SK-N-MC (cell line): ENCODE measurements at regions not wholly inside any gene's neighbourhood (a gene's known extent, or its start where the extent isn't known, plus 50 kb on each side); places are given as distances from the start of the nearest gene placed in this dataset.

Source experiments
- DNase-seq: peaks from one replicate; pipeline ENCODE4 v3.0.0-alpha.2; 2011; ENCODE audit warnings: low read depth, low spot score
- H3K27ac ChIP-seq: fragments of 200-600 bp; sonication (generic); 2 replicates; pipeline ENCODE4 v1.5.1; 2016; ENCODE audit warnings: mixed run types
- H3K36me3 ChIP-seq: fragments of 200-600 bp; sonication (generic); 2 replicates; pipeline ENCODE4 v1.6.1; 2017; ENCODE audit warnings: antibody characterized with exemption, low read length, mixed read lengths; ENCODE audit not compliant: insufficient read depth
- H3K4me3 ChIP-seq: fragments of 200-600 bp; sonication (generic); 2 replicates; pipeline ENCODE4 v1.5.1; 2016
- H3K9ac ChIP-seq: fragments of 200-600 bp; sonication (generic); 2 replicates; pipeline ENCODE4 v1.8.0; 2017; ENCODE audit warnings: mixed run types, mixed read lengths; ENCODE audit not compliant: insufficient read length
- H3K9me3 ChIP-seq: fragments of 200-600 bp; sonication (generic); 2 replicates; pipeline ENCODE4 v1.6.1; 2017; ENCODE audit warnings: low read depth, mild to moderate bottlenecking, antibody characterized with exemption, low read length, moderate library complexity, mixed read lengths
- EZH2 ChIP-seq: fragments of 200-600 bp; sonication (generic); IDR thresholded peaks from one replicate; pipeline ENCODE4 v1.6.1; 2017; ENCODE audit warnings: antibody characterized with exemption
- FOXP2 ChIP-seq: optimal IDR thresholded peaks from 2 replicates; pipeline ENCODE3; 2011; ENCODE audit warnings: mild to moderate bottlenecking, moderate library complexity; ENCODE audit not compliant: insufficient read depth; ENCODE audit errors: extremely low read length, control extremely low read depth
- POLR2AphosphoS5 ChIP-seq: IDR thresholded peaks from 2 replicates; pipeline ENCODE4 v1.6.1; 2012; ENCODE audit warnings: mild to moderate bottlenecking, low read depth, low read length, borderline replicate concordance

GRCh38 chr12:62170241-62170640 lies 90.0 kb upstream of the USP15 start:
- no peaks in the 10 kb centered on the region for H3K9me3 ChIP-seq
- TF ChIP-seq FOXP2 (no peak), EZH2 (no peak), POLR2AphosphoS5 (no peak)

DNA sequence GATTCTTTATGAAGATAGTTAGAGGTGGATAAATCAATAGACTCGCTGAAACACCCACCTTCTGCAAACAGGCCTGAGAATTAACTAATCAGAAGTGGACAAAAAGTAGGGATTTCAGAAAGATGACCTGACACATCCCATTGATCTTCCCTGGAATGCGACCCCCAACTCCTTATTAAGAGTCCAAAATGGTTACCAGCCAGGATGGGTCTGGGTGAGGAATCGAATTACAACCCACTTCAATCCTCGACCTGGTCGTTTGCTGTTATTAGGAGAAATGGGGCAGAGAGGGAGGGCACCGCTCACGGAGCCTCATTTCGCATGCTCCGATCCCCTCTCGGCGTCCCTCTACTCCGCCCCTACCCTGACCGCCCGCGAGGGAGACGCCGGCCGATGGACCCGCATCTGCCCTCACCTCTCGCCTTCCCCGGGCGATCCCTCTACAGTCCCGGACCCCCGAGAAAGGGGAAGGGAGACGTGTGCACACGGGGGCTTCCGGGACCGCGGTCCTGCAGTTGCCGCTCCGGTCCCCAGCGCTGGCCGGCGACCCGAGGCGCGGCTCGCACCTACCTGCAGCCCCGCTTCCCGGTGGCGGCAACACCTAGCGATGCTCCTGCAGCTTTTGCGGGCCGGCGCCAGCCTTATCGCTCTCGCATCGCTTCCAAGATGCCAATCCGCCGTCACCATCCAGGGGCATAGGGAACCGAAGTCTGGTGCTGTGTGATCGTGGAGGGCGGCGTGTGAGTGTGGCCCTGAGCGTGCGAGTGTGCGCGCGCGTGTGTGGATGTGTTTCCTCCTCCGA lies 69.3 kb upstream of the USP15 start:
- Histone ChIP-seq H3K36me3 (peaks cover 4% of the 10 kb centered on the region; the same call in 1 of the 2 replicates), H3K9me3 (no peaks in the 10 kb centered on the region), H3K9ac (peak overlapping the region; percentile 75), H3K4me3 (peak overlapping the region; percentile 97), H3K27ac (no peak overlapping the region)
- no peak for TF ChIP-seq FOXP2
- peak; percentile 23 for TF ChIP-seq POLR2AphosphoS5
- DNase-seq, result no peak

More at GRCh38 chr12:62170241-62170640, 90.0 kb upstream of the USP15 start:
- Histone ChIP-seq H3K27ac (no peak overlapping the region), H3K36me3 (0 out of 2 replicates have a peak, but pooled peaks cover 4% of the 10 kb centered on the region), H3K4me3 (no peak overlapping the region), H3K9ac (no peak overlapping the region)
- no peak for DNase-seq

DNA sequence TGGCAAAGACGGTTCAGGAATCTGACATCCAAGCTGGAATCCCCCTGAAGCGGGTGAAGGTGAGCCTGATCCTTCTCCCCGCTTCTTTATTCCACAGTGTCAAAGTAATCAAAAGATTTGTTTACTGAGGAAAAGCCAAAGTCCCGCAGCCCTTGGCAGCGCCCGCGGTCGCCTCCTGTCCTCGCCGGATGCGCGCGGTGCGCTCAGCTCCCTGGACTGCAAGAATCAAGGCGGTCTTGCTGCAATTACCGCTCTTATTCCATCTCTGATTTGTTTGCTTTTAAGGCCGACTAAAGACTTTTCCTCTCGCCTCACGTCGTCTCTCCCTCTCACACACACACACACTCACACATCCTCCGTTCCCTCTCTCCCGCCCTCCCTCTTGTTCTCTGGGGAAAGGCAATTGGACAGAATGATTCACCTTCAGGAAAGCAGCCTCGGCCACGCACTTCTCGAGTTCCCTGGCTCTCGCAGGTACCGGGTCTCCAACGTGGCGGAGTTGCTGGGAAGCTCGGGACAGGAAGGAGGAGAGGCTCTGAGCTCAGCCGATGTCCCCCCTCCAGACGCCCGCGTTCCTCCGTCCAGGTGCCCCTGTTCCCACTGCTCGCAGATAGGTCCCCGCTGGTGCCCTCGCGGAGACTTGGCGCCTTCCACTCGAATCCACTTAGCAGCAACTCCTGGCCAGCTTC lies 68.6 kb upstream of the USP15 start:
- H3K4me3 ChIP-seq, result peak overlapping the region; percentile 97
- H3K9me3 ChIP-seq, result no peaks in the 10 kb centered on the region
- TF ChIP-seq POLR2AphosphoS5 (no peak), EZH2 (no peak), FOXP2 (no peak)
- H3K9ac ChIP-seq, result peak overlapping the region; percentile 75
- peak overlapping the region; percentile 79; the same call in 1 of the 2 replicates for H3K27ac ChIP-seq
- peaks cover 4% of the 10 kb centered on the region; the same call in 1 of the 2 replicates for H3K36me3 ChIP-seq
- DNase-seq, result no peak

- peaks cover 3% of the 10 kb centered on the region; the same call in 1 of the 2 replicates for H3K36me3 ChIP-seq
- peak overlapping the region; percentile 79 for H3K27ac ChIP-seq
- TF ChIP-seq POLR2AphosphoS5, result peak; percentile 23
- TF ChIP-seq EZH2, result no peak
- no peak for TF ChIP-seq FOXP2
- peak overlapping the region; percentile 75 for H3K9ac ChIP-seq
- peak overlapping the region; percentile 97 for H3K4me3 ChIP-seq
- H3K9me3 ChIP-seq, result peaks cover 3% of the 10 kb centered on the region; the same call in 1 of the 2 replicates
- peak; percentile 89 for DNase-seq
Observed at GRCh38 chr12:62192180-62192902, 67.9 kb upstream of the USP15 start.

- H3K9ac ChIP-seq, result peak overlapping the region; percentile 63
- peaks cover 3% of the 10 kb centered on the region; the same call in 1 of the 2 replicates for H3K9me3 ChIP-seq
- H3K27ac ChIP-seq, result 0 out of 2 replicates have a peak overlapping the region, but pooled peaks have one; percentile 45
- peak overlapping the region; percentile 97 for H3K4me3 ChIP-seq
- no peak for DNase-seq
- TF ChIP-seq POLR2AphosphoS5 (no peak), FOXP2 (no peak), EZH2 (no peak)
- H3K36me3 ChIP-seq, result no peaks in the 10 kb centered on the region
Observed at GRCh38 chr12:62192903-62193250, 67.3 kb upstream of the USP15 start.

GRCh38 chr12:62194031-62194430 lies 66.2 kb upstream of the USP15 start:
- no peak for DNase-seq
- Histone ChIP-seq H3K9me3 (peaks cover 3% of the 10 kb centered on the region; the same call in 1 of the 2 replicates), H3K9ac (no peak overlapping the region), H3K36me3 (no peaks in the 10 kb centered on the region), H3K4me3 (no peak overlapping the region), H3K27ac (0 out of 2 replicates have a peak overlapping the region, but pooled peaks have one; percentile 4)
- TF ChIP-seq EZH2 (no peak), FOXP2 (no peak), POLR2AphosphoS5 (no peak)

DNA sequence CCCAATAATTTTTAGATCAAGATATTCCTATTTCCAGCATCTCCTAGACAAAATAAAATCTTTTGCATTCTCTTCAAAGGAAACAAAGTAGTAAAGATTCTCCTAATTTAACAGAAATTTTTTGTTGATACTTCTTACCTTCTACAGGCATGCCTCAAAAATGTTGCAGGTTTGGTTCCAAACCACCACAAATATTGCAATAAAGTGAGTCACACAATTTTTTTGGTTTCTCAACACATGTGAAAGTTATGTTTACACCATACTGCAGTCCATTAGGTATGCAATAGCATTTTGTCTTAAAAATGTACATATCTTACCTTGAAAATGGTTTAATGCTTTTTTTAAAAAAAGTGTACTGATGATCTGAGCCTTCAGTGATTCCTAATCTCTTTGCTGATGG lies 65.6 kb upstream of the USP15 start:
- DNase-seq, result no peak

More for the DNA sequence above, 65.6 kb upstream of the USP15 start:
- no peak overlapping the region for H3K27ac ChIP-seq
- H3K36me3 ChIP-seq, result no peaks in the 10 kb centered on the region
- TF ChIP-seq EZH2 (no peak), POLR2AphosphoS5 (no peak), FOXP2 (no peak)
- H3K4me3 ChIP-seq, result no peak overlapping the region
- peaks cover 3% of the 10 kb centered on the region; the same call in 1 of the 2 replicates for H3K9me3 ChIP-seq
- H3K9ac ChIP-seq, result no peak overlapping the region
